Activated CD4-positive, alpha-beta T cell treated with anti-CD3 and anti-CD28 coated beads, Interleukin-2, amount 10 ng/mL, durations not matched to agents 24 days and 14 days (primary cell): ENCODE measurements at regions not wholly inside any gene's neighbourhood (a gene's known extent, or its start where the extent isn't known, plus 50 kb on each side); places are given as distances from the start of the nearest gene placed in this dataset.

Experiments used
- DNase-seq: peaks from one replicate; pipeline ENCODE4 v3.0.0; 2022
- H3K27ac Mint-ChIP-seq: one replicate; pipeline ENCODE4 v1.8.0; 2022; ENCODE audit warnings: mild to moderate bottlenecking, mixed read lengths
- H3K27me3 Mint-ChIP-seq: one replicate; pipeline ENCODE4 v1.8.0; 2022; ENCODE audit warnings: mixed read lengths
- H3K36me3 Mint-ChIP-seq: one replicate; pipeline ENCODE4 v1.8.0; 2022; ENCODE audit warnings: low read depth, mild to moderate bottlenecking, mixed read lengths
- H3K4me1 Mint-ChIP-seq: one replicate; pipeline ENCODE4 v1.8.0; 2021; ENCODE audit warnings: mixed read lengths
- H3K4me3 Mint-ChIP-seq: one replicate; pipeline ENCODE4 v1.8.0; 2022; ENCODE audit warnings: mild to moderate bottlenecking, moderate library complexity, mixed read lengths
- H3K9me3 Mint-ChIP-seq: one replicate; pipeline ENCODE4 v1.8.0; 2021; ENCODE audit warnings: mixed read lengths
- intact Hi-C: fragments of 100-400 bp; cut with micrococcal nuclease; formaldehyde crosslinking; loops from one replicate; pipeline ENCODE4 v1.15.1; 2023

DNA sequence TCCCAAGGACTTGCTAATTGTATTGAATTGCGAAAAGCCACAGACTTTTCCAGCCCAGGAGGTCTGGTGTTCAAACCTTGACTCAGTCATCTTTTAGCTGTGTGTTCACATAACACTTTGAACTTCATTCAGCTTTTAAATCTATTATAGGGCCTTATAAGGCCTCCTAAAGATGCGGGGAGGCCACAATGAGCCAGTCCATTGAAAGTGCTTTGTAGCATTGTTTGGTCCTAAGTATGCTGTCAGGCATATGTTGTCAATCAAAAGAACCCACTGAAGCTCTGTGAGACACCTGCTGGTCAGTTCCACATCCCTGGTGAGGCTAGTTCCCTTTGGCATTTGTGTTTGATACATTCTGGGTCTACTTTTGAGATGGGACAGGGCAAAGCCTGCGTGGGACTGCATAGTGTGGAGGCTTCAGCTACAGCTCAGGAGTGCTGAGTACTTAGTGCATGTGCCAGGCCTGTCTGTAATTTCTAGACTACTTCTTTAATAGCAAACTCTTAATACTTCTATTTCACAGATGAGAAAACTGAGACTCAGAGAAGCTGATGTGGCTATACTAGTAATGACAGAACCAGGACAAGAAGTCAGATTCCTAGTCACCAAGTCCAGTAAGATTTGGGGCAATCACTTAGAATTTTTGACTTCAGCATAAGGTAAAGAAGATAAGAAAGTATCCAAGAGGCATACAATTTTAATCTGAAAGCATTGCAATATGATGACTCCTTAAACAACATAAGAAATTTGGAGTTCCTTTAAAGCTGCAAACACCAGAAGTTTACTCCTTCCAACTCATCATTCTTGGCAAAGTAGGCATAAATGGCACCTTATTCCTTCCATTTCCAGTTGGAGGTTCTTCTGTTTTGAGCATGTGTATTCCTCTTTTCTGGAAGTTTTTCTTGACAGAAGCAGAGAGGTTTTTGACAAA is 213.0 kb downstream of the PDCD6IP start:
- Mint-ChIP-seq H3K27me3 (peaks cover under 1% of the 10 kb centered on the region), H3K9me3 (no peaks in the 10 kb centered on the region), H3K36me3 (no peaks in the 10 kb centered on the region), H3K27ac (no peak overlapping the region), H3K4me1 (peaks cover 3% of the 10 kb centered on the region), H3K4me3 (no peak overlapping the region)
- no peak for DNase-seq
- intact Hi-C loops, result no loop called here

- DNase-seq, result no peak
- Mint-ChIP-seq H3K4me1 (peaks cover 8% of the 10 kb centered on the region), H3K27ac (no peak overlapping the region), H3K27me3 (no peaks in the 10 kb centered on the region), H3K36me3 (no peaks in the 10 kb centered on the region), H3K4me3 (no peak overlapping the region), H3K9me3 (no peaks in the 10 kb centered on the region)
- intact Hi-C loops, result no loop called here
These were observed 213.7 kb downstream of the PDCD6IP start for GRCh38 chr3:34012102-34012461.

DNA sequence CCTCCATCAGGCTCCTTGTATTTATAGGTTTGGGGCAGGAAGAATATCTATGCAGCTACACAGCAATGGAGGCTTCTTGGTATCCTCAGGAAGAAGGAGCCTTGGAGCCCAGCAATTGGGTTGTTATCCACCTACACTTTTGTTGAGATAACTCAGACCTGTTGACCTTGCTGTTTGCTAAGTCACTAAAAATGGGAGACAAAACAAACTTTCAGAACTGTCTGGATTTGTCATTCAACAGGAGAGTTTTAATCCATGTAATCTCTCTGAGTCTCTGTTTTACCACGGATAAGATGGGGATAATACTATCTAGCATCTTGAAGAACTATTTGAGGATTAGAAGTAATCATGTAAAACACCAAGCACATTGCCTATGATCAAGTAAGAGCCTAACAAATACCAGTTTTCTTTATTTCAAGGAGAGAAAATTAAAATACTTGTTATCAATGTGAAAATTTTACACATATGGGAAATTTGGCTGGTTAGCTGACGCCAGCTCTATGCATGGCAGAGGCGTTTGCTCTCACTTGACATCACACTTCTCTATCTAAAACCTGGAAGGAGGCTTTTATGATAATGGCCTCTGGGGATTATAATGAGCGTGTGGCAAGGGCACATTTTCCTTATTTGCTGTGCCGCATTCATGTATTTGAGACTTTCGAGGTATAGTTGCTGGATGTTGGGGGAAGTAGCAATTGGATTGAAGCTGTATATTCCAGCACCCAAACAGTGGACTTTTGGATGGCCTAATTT is 215.6 kb downstream of the PDCD6IP start:
- Mint-ChIP-seq H3K36me3 (no peaks in the 10 kb centered on the region), H3K27me3 (no peaks in the 10 kb centered on the region), H3K4me1 (peaks cover 13% of the 10 kb centered on the region), H3K9me3 (no peaks in the 10 kb centered on the region), H3K27ac (no peak overlapping the region), H3K4me3 (no peak overlapping the region)
- no peak for DNase-seq
- intact Hi-C loops, result no loop called here

GRCh38 chr3:34015204-34016142 is 217.0 kb downstream of the PDCD6IP start:
- no peaks in the 10 kb centered on the region for H3K27me3 Mint-ChIP-seq
- no peak overlapping the region for H3K27ac Mint-ChIP-seq
- H3K9me3 Mint-ChIP-seq, result no peaks in the 10 kb centered on the region
- no peaks in the 10 kb centered on the region for H3K36me3 Mint-ChIP-seq
- DNase-seq, result no peak
- H3K4me3 Mint-ChIP-seq, result no peak overlapping the region
- peaks cover 15% of the 10 kb centered on the region for H3K4me1 Mint-ChIP-seq
- intact Hi-C loops, result no loop called here

GRCh38 chr3:34016925-34017587 is 218.6 kb downstream of the PDCD6IP start:
- Mint-ChIP-seq H3K4me3 (peak overlapping the region; percentile 28), H3K4me1 (peaks cover 13% of the 10 kb centered on the region), H3K36me3 (no peaks in the 10 kb centered on the region), H3K27ac (peak overlapping the region; percentile 27), H3K27me3 (no peaks in the 10 kb centered on the region), H3K9me3 (no peaks in the 10 kb centered on the region)
- DNase-seq, result peak; percentile 77
- intact Hi-C loops, result no loop called here

DNA sequence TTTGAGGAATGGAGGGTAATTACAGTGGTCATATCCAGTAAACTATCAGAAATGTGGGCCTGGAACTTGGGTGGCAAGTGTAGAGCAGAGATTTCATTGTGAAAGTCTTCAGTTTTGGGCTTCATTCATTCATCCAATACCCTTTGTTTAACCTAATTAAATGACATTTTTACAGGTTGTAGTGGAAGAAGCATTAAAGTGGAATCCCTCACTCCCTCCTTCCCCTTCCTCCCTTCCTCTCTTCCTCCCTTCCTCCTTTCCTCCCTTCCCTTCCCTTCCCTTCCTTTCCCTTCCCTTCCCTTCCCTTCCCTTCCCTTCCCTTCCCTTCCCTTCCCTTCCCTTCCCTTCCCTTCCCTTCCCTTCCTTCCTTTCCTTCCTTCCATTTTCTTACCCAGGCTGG is 219.3 kb downstream of the PDCD6IP start:
- Mint-ChIP-seq H3K4me1 (peaks cover 12% of the 10 kb centered on the region), H3K9me3 (no peaks in the 10 kb centered on the region), H3K36me3 (no peaks in the 10 kb centered on the region), H3K27ac (no peak overlapping the region), H3K27me3 (no peaks in the 10 kb centered on the region), H3K4me3 (no peak overlapping the region)
- DNase-seq, result no peak
- intact Hi-C loops, result no loop called here

GRCh38 chr3:34019158-34019557 is 220.7 kb downstream of the PDCD6IP start:
- Mint-ChIP-seq H3K4me3 (no peak overlapping the region), H3K9me3 (no peaks in the 10 kb centered on the region), H3K36me3 (no peaks in the 10 kb centered on the region), H3K4me1 (peaks cover 12% of the 10 kb centered on the region), H3K27me3 (no peaks in the 10 kb centered on the region), H3K27ac (no peak overlapping the region)
- intact Hi-C loops, result no loop called here
- DNase-seq, result no peak

DNA sequence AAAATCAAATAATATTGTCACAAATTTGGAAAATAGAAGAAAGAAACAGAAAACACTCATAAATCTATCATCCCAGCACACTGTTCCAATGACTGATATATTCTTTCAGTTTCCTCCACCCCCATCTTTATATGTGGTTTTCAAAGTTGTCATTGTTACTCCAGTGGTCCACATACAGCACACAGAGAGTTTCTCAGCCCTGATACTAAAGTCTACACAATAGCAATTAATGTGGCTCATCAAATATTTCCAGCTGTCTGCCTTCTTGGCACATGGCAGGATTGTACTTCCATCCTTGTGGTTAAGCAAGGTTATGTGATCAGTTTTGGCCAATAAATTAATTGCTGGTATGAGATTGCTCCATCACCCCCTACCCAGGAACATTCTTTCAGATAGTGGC is 221.7 kb downstream of the PDCD6IP start:
- Mint-ChIP-seq H3K4me3 (no peak overlapping the region), H3K27me3 (no peaks in the 10 kb centered on the region), H3K36me3 (no peaks in the 10 kb centered on the region), H3K9me3 (no peaks in the 10 kb centered on the region), H3K27ac (no peak overlapping the region), H3K4me1 (peaks cover 12% of the 10 kb centered on the region)
- intact Hi-C loops, result no loop called here
- no peak for DNase-seq

- H3K4me3 Mint-ChIP-seq, result no peak overlapping the region
- peaks cover 12% of the 10 kb centered on the region for H3K4me1 Mint-ChIP-seq
- no peaks in the 10 kb centered on the region for H3K36me3 Mint-ChIP-seq
- no peaks in the 10 kb centered on the region for H3K27me3 Mint-ChIP-seq
- DNase-seq, result no peak
- H3K9me3 Mint-ChIP-seq, result no peaks in the 10 kb centered on the region
- intact Hi-C loops, result no loop called here
- no peak overlapping the region for H3K27ac Mint-ChIP-seq
These were observed 222.6 kb downstream of the PDCD6IP start for GRCh38 chr3:34020726-34021680.

- Mint-ChIP-seq H3K4me3 (no peak overlapping the region), H3K36me3 (no peaks in the 10 kb centered on the region)
- intact Hi-C loops, result no loop called here
These were observed 223.7 kb downstream of the PDCD6IP start for GRCh38 chr3:34022147-34022546.

GRCh38 chr3:34024447-34025240 is 226.2 kb downstream of the PDCD6IP start:
- DNase-seq, result no peak
- Mint-ChIP-seq H3K4me1 (peaks cover 2% of the 10 kb centered on the region), H3K36me3 (no peaks in the 10 kb centered on the region), H3K4me3 (no peak overlapping the region), H3K27me3 (no peaks in the 10 kb centered on the region), H3K9me3 (no peaks in the 10 kb centered on the region), H3K27ac (no peak overlapping the region)
- intact Hi-C loops, result no loop called here

More at GRCh38 chr3:34022147-34022546, 223.7 kb downstream of the PDCD6IP start:
- no peak overlapping the region for H3K27ac Mint-ChIP-seq
- peaks cover 6% of the 10 kb centered on the region for H3K4me1 Mint-ChIP-seq
- no peaks in the 10 kb centered on the region for H3K27me3 Mint-ChIP-seq
- DNase-seq, result no peak
- H3K9me3 Mint-ChIP-seq, result no peaks in the 10 kb centered on the region

- intact Hi-C loops, result no loop called here
- Mint-ChIP-seq H3K4me1 (no peaks in the 10 kb centered on the region), H3K27me3 (no peaks in the 10 kb centered on the region), H3K4me3 (no peak overlapping the region), H3K9me3 (no peaks in the 10 kb centered on the region), H3K27ac (no peak overlapping the region), H3K36me3 (no peaks in the 10 kb centered on the region)
- DNase-seq, result no peak
These were observed 235.4 kb downstream of the PDCD6IP start for GRCh38 chr3:34033839-34034238.
